Smooth muscle cell (in vitro differentiated cells): ENCODE measurements at regions not wholly inside any gene's neighbourhood (a gene's known extent, or its start where the extent isn't known, plus 50 kb on each side); places are given as distances from the start of the nearest gene placed in this dataset.

Source experiments
- DNase-seq: peaks from one replicate; lab custom pipeline; 2025; ENCODE audit not compliant: unreplicated experiment; lab: John Stamatoyannopoulos, UW
- H2AFZ ChIP-seq: fragments of 200-600 bp; sonication (generic); 2 replicates; pipeline ENCODE4 v1.6.0; 2016; ENCODE audit warnings: antibody characterized with exemption, low read depth, mild to moderate bottlenecking
- H3F3A ChIP-seq: fragments of 200-600 bp; sonication (generic); 2 replicates; pipeline ENCODE4 v1.6.0; 2017; ENCODE audit warnings: antibody characterized with exemption, low read depth
- H3K27ac ChIP-seq: fragments of 200-600 bp; sonication (generic); 2 replicates; pipeline ENCODE4 v1.5.1; 2016; ENCODE audit warnings: low read depth, mild to moderate bottlenecking
- H3K27me3 ChIP-seq: fragments of 200-600 bp; sonication (generic); 2 replicates; pipeline ENCODE4 v1.6.1; 2016; ENCODE audit warnings: low read depth, mild to moderate bottlenecking
- H3K36me3 ChIP-seq: fragments of 200-600 bp; sonication (generic); 2 replicates; pipeline ENCODE4 v1.5.1; 2016; ENCODE audit warnings: low read depth
- H3K4me1 ChIP-seq: fragments of 200-600 bp; sonication (generic); 2 replicates; pipeline ENCODE4 v1.5.1; 2016; ENCODE audit warnings: low read depth
- H3K4me2 ChIP-seq: fragments of 200-600 bp; sonication (generic); 2 replicates; pipeline ENCODE4 v1.6.0; 2016; ENCODE audit warnings: mild to moderate bottlenecking
- H3K4me3 ChIP-seq: fragments of 200-600 bp; sonication (generic); 2 replicates; pipeline ENCODE4 v1.5.1; 2016; ENCODE audit warnings: mild to moderate bottlenecking
- H3K79me2 ChIP-seq: fragments of 200-600 bp; sonication (generic); 2 replicates; pipeline ENCODE4 v1.6.0; 2016; ENCODE audit warnings: low read depth, mild to moderate bottlenecking
- H3K9ac ChIP-seq: fragments of 200-600 bp; sonication (generic); 2 replicates; pipeline ENCODE4 v1.6.0; 2016; ENCODE audit warnings: low read depth
- H3K9me3 ChIP-seq: fragments of 200-600 bp; sonication (generic); replicated peaks from 2 replicates; pipeline ENCODE4 v1.5.1; 2016; ENCODE audit warnings: low read depth
- H4K20me1 ChIP-seq: fragments of 200-600 bp; sonication (generic); 2 replicates; pipeline ENCODE4 v1.6.0; 2016; ENCODE audit warnings: low read depth
- WGBS: methylation state at CpG from one replicate; pipeline ENCODE4 v1.1.7; 2016; ENCODE audit warnings: low lambda C conversion rate; 5-methylcytosine and 5-hydroxymethylcytosine counted together
- TF ChIP-seq, protein P1 (sequence below): fragments of 200-600 bp; sonication (generic); IDR thresholded peaks from 2 replicates; pipeline ENCODE4 v1.5.1; 2017; ENCODE audit warnings: borderline replicate concordance, mild to moderate bottlenecking, antibody characterized with exemption; ENCODE audit not compliant: insufficient read depth, poor library complexity, severe bottlenecking

- Histone ChIP-seq H3K9me3 (no peaks in the 10 kb centered on the region), H4K20me1 (no peaks in the 10 kb centered on the region), H2AFZ (no peak overlapping the region), H3F3A (no peaks in the 10 kb centered on the region), H3K4me2 (no peak overlapping the region), H3K9ac (no peak overlapping the region), H3K4me3 (no peak overlapping the region), H3K4me1 (peaks cover 4% of the 10 kb centered on the region), H3K79me2 (no peaks in the 10 kb centered on the region), H3K27ac (no peak overlapping the region), H3K27me3 (no peaks in the 10 kb centered on the region), H3K36me3 (no peaks in the 10 kb centered on the region)
- 93% methylated on average over 2 of the region's 2 CpGs for WGBS
- TF ChIP-seq, protein P1, sequence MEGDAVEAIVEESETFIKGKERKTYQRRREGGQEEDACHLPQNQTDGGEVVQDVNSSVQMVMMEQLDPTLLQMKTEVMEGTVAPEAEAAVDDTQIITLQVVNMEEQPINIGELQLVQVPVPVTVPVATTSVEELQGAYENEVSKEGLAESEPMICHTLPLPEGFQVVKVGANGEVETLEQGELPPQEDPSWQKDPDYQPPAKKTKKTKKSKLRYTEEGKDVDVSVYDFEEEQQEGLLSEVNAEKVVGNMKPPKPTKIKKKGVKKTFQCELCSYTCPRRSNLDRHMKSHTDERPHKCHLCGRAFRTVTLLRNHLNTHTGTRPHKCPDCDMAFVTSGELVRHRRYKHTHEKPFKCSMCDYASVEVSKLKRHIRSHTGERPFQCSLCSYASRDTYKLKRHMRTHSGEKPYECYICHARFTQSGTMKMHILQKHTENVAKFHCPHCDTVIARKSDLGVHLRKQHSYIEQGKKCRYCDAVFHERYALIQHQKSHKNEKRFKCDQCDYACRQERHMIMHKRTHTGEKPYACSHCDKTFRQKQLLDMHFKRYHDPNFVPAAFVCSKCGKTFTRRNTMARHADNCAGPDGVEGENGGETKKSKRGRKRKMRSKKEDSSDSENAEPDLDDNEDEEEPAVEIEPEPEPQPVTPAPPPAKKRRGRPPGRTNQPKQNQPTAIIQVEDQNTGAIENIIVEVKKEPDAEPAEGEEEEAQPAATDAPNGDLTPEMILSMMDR, result no peak
- DNase-seq, result no peak
Observed at GRCh38 chr3:152676810-152677379, 158.0 kb upstream of the P2RY1 start.

GRCh38 chr3:152677491-152677890 lies 157.4 kb upstream of the P2RY1 start:
- H3K27ac ChIP-seq, result no peak overlapping the region
- H3K9ac ChIP-seq, result no peak overlapping the region
- TF ChIP-seq, protein P1, result no peak
- H3K27me3 ChIP-seq, result no peaks in the 10 kb centered on the region
- H3K9me3 ChIP-seq, result no peaks in the 10 kb centered on the region
- no peaks in the 10 kb centered on the region for H3K4me1 ChIP-seq
- no peaks in the 10 kb centered on the region for H3K36me3 ChIP-seq
- H4K20me1 ChIP-seq, result no peaks in the 10 kb centered on the region
- H3K4me2 ChIP-seq, result no peak overlapping the region
- DNase-seq, result no peak
- no peak overlapping the region for H3K4me3 ChIP-seq
- H2AFZ ChIP-seq, result no peak overlapping the region
- no peaks in the 10 kb centered on the region for H3F3A ChIP-seq
- H3K79me2 ChIP-seq, result no peaks in the 10 kb centered on the region
- WGBS, result 84% methylated on average over 2 of the region's 2 CpGs

DNA sequence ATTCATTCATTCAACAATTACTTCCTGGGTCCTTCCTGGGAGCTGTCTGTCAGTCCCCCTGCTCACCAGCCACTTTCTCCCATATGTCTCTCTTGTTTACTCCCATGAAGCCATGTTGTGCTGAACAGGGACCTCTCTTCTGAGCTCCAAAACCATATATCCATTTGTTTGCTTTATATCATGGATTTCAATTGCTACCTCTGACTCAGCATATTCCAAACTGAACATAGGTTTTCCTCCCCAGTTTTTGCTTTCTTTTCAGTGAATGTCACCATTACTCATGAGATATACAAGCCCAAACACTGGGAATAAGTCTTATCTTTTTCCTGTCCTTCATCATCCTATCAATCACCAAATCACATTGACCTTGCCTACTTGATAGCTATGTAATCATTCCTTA lies 152.5 kb upstream of the P2RY1 start:
- H2AFZ ChIP-seq, result no peak overlapping the region
- H3K4me1 ChIP-seq, result no peaks in the 10 kb centered on the region
- H3K27ac ChIP-seq, result no peak overlapping the region
- no peaks in the 10 kb centered on the region for H3K36me3 ChIP-seq
- no peak for DNase-seq
- H3K4me2 ChIP-seq, result no peak overlapping the region
- TF ChIP-seq, protein P1, result no peak
- H3K9me3 ChIP-seq, result no peaks in the 10 kb centered on the region
- no peak overlapping the region for H3K9ac ChIP-seq
- H3F3A ChIP-seq, result no peaks in the 10 kb centered on the region
- no peaks in the 10 kb centered on the region for H3K27me3 ChIP-seq
- no peaks in the 10 kb centered on the region for H4K20me1 ChIP-seq
- no peaks in the 10 kb centered on the region for H3K79me2 ChIP-seq
- no peak overlapping the region for H3K4me3 ChIP-seq

DNA sequence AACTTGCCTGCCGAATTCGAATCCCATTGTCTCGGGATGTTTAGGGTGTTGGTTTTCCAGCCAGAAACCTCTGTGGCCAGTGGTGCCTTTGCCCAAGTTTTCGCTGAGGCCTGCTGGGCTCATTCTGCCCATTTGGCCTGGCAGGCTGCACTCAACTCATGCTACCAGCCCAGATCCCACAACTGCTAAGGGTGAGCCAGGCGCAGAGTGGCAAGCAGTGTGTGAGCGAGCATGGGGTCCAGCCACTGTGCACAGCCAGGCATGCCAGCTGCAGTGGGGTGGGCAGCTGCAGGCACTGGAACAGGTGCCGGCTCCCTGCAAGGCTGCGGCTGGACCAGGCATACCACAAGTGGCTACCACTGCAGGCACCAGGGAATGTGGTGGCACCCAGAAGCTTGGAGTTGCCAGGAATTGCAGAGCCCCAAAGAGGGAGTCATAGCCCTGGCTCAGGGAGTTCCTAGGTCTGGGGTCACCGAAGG lies 151.4 kb upstream of the P2RY1 start:
- Histone ChIP-seq H3K4me3 (no peak overlapping the region), H3K4me2 (no peak overlapping the region), H3K36me3 (no peaks in the 10 kb centered on the region), H2AFZ (no peak overlapping the region), H3K27ac (no peak overlapping the region), H4K20me1 (no peaks in the 10 kb centered on the region), H3K27me3 (no peaks in the 10 kb centered on the region), H3K9me3 (no peaks in the 10 kb centered on the region), H3K79me2 (no peaks in the 10 kb centered on the region), H3F3A (no peaks in the 10 kb centered on the region), H3K4me1 (no peaks in the 10 kb centered on the region), H3K9ac (no peak overlapping the region)
- WGBS, result 96% methylated on average over 9 of the region's 9 CpGs
- DNase-seq, result no peak
- TF ChIP-seq, protein P1, result no peak
